ENCODE measurements at regions not wholly inside any gene's neighbourhood (a gene's known extent, or its start where the extent isn't known, plus 50 kb on each side); places are given as distances from the start of the nearest gene placed in this dataset.

DNA sequence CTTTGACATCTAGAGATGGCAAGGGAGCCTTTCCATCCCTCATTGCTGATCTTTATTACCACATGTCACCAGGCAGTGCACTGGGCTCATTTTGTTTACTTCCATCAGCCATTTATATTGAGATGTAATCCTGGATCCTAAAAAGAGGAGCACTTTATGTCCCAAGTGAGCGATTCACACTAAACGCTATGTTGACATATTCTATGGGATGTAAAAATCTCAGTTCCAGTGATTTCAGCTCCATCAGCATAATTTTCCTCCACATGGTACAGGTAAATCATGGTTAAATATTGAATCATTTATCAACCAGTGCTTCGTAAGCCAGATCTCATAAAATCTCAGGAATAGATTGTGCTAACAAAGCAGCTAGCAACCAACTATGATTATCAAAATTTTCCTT is 634.8 kb upstream of the PLXNA2 start:
- TF ChIP-seq, protein P1, sequence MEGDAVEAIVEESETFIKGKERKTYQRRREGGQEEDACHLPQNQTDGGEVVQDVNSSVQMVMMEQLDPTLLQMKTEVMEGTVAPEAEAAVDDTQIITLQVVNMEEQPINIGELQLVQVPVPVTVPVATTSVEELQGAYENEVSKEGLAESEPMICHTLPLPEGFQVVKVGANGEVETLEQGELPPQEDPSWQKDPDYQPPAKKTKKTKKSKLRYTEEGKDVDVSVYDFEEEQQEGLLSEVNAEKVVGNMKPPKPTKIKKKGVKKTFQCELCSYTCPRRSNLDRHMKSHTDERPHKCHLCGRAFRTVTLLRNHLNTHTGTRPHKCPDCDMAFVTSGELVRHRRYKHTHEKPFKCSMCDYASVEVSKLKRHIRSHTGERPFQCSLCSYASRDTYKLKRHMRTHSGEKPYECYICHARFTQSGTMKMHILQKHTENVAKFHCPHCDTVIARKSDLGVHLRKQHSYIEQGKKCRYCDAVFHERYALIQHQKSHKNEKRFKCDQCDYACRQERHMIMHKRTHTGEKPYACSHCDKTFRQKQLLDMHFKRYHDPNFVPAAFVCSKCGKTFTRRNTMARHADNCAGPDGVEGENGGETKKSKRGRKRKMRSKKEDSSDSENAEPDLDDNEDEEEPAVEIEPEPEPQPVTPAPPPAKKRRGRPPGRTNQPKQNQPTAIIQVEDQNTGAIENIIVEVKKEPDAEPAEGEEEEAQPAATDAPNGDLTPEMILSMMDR (IDR thresholded peaks at IDR 0.05) = no peak
- TF ChIP-seq POLR2AphosphoS5 (IDR thresholded peaks at IDR 0.05) = no peak
- TF ChIP-seq POLR2A (IDR thresholded peaks at IDR 0.05; ENCODE audit: low read depth) = no peak
